ENCODE measurements at regions not wholly inside any gene's neighbourhood (a gene's known extent, or its start where the extent isn't known, plus 50 kb on each side); places are given as distances from the start of the nearest gene placed in this dataset.

- no peaks in the 10 kb centered on the region for H3K27me3 ChIP-seq (replicated peaks; ENCODE audit: control insufficient read depth, insufficient read depth, low read length)
- no peak for TF ChIP-seq CTCF (IDR thresholded peaks at IDR 0.05; ENCODE audit: insufficient read depth, low read length, poor library complexity, severe bottlenecking)
- no peak overlapping the region for H3K4me3 ChIP-seq (replicated peaks; ENCODE audit: low read depth, low read length)
- no peak for DNase-seq (ENCODE audit: extremely low read depth, insufficient read length)
- no peaks in the 10 kb centered on the region for H3K36me3 ChIP-seq (ENCODE audit: control insufficient read depth, insufficient read depth, low read length)
Measured at GRCh38 chr13:79725841-79726240, 244.9 kb downstream of the NDFIP2 start.

GRCh38 chr13:79724348-79725103, 243.6 kb downstream of the NDFIP2 start:
- H3K4me3 ChIP-seq (replicated peaks; ENCODE audit: low read depth, low read length), result no peak overlapping the region
- DNase-seq (ENCODE audit: extremely low read depth, insufficient read length), result no peak
- no peak for TF ChIP-seq CTCF (IDR thresholded peaks at IDR 0.05; ENCODE audit: insufficient read depth, low read length, poor library complexity, severe bottlenecking)
- H3K27me3 ChIP-seq (replicated peaks; ENCODE audit: control insufficient read depth, insufficient read depth, low read length), result no peaks in the 10 kb centered on the region
- H3K36me3 ChIP-seq (ENCODE audit: control insufficient read depth, insufficient read depth, low read length), result no peaks in the 10 kb centered on the region

- no peak for TF ChIP-seq CTCF (IDR thresholded peaks at IDR 0.05; ENCODE audit: insufficient read depth, low read length, poor library complexity, severe bottlenecking)
- DNase-seq (ENCODE audit: extremely low read depth, insufficient read length), result no peak
Measured at GRCh38 chr13:79723519-79724024, 242.6 kb downstream of the NDFIP2 start.

GRCh38 chr13:79722885-79723445, 242.0 kb downstream of the NDFIP2 start:
- Histone ChIP-seq H3K36me3 (ENCODE audit: control insufficient read depth, insufficient read depth, low read length) (no peaks in the 10 kb centered on the region), H3K27me3 (replicated peaks; ENCODE audit: control insufficient read depth, insufficient read depth, low read length) (no peaks in the 10 kb centered on the region), H3K4me3 (replicated peaks; ENCODE audit: low read depth, low read length) (no peak overlapping the region)
- DNase-seq (ENCODE audit: extremely low read depth, insufficient read length), result no peak
- TF ChIP-seq CTCF (IDR thresholded peaks at IDR 0.05; ENCODE audit: insufficient read depth, low read length, poor library complexity, severe bottlenecking), result no peak

More at GRCh38 chr13:79723519-79724024, 242.6 kb downstream of the NDFIP2 start:
- no peaks in the 10 kb centered on the region for H3K36me3 ChIP-seq (ENCODE audit: control insufficient read depth, insufficient read depth, low read length)
- no peaks in the 10 kb centered on the region for H3K27me3 ChIP-seq (replicated peaks; ENCODE audit: control insufficient read depth, insufficient read depth, low read length)
- no peak overlapping the region for H3K4me3 ChIP-seq (replicated peaks; ENCODE audit: low read depth, low read length)

- DNase-seq (ENCODE audit: extremely low read depth, insufficient read length), result no peak
- Histone ChIP-seq H3K27me3 (replicated peaks; ENCODE audit: control insufficient read depth, insufficient read depth, low read length) (no peaks in the 10 kb centered on the region), H3K36me3 (ENCODE audit: control insufficient read depth, insufficient read depth, low read length) (no peaks in the 10 kb centered on the region), H3K4me3 (replicated peaks; ENCODE audit: low read depth, low read length) (no peak overlapping the region)
- no peak for TF ChIP-seq CTCF (IDR thresholded peaks at IDR 0.05; ENCODE audit: insufficient read depth, low read length, poor library complexity, severe bottlenecking)
Measured at GRCh38 chr13:79716191-79716590, 235.2 kb downstream of the NDFIP2 start.
